Mesothelial cell of epicardium (in vitro differentiated cells): ENCODE measurements at regions not wholly inside any gene's neighbourhood (a gene's known extent, or its start where the extent isn't known, plus 50 kb on each side); places are given as distances from the start of the nearest gene placed in this dataset.
"Not testable (repeated sequence)": the region's sequence is repeated elsewhere in the genome, so short reads cannot be mapped to it uniquely, and the experiment has no call there.

Experiments used
- DNase-seq, 2 experiments: peaks; one replicate each; pipeline ENCODE4 v3.0.0; 2021; ENCODE audit warnings: low spot score in 2 of 2; ENCODE audit not compliant: unreplicated experiment in 2 of 2
- H3K27ac Mint-ChIP-seq: 2 replicates; pipeline ENCODE4 v1.8.0; 2021; ENCODE audit warnings: mixed read lengths
- H3K27me3 Mint-ChIP-seq: 2 replicates; pipeline ENCODE4 v1.8.0; 2021; ENCODE audit warnings: low read depth, mixed read lengths
- H3K36me3 Mint-ChIP-seq: 2 replicates; pipeline ENCODE4 v1.8.0; 2021; ENCODE audit warnings: mixed read lengths
- H3K4me1 Mint-ChIP-seq: 2 replicates; pipeline ENCODE4 v1.8.0; 2021; ENCODE audit warnings: mixed read lengths
- H3K4me3 Mint-ChIP-seq: 2 replicates; pipeline ENCODE4 v1.8.0; 2021; ENCODE audit warnings: mild to moderate bottlenecking, moderate library complexity, mixed read lengths
- H3K9me3 Mint-ChIP-seq: 2 replicates; pipeline ENCODE4 v1.8.0; 2021; ENCODE audit warnings: mixed read lengths
- CTCF ChIP-seq: fragments of 200-600 bp; sonication (generic); IDR thresholded peaks from one replicate; pipeline ENCODE4 v1.5.0; 2021; ENCODE audit warnings: antibody characterized with exemption; ENCODE audit not compliant: unreplicated experiment

- peaks cover 3% of the 10 kb centered on the region for H3K36me3 Mint-ChIP-seq
- no peak for DNase-seq
- H3K27ac Mint-ChIP-seq = no peak overlapping the region
- H3K4me3 Mint-ChIP-seq = no peak overlapping the region
- no peaks in the 10 kb centered on the region for H3K4me1 Mint-ChIP-seq
- no peaks in the 10 kb centered on the region for H3K27me3 Mint-ChIP-seq
- no peak for TF ChIP-seq CTCF
- H3K9me3 Mint-ChIP-seq = peaks cover 23% of the 10 kb centered on the region
These were observed 953.3 kb downstream of the METTL15 start for GRCh38 chr11:29061452-29061851.

GRCh38 chr11:29056487-29056886 lies 948.3 kb downstream of the METTL15 start:
- not testable (repeated sequence) for H3K4me1 Mint-ChIP-seq, H3K4me3 Mint-ChIP-seq, H3K27ac Mint-ChIP-seq, DNase-seq, H3K36me3 Mint-ChIP-seq, H3K27me3 Mint-ChIP-seq
- peaks cover 40% of the 10 kb centered on the region for H3K9me3 Mint-ChIP-seq

- peaks cover 41% of the 10 kb centered on the region for H3K9me3 Mint-ChIP-seq
- H3K27me3 Mint-ChIP-seq = no peaks in the 10 kb centered on the region
These were observed 943.7 kb downstream of the METTL15 start for GRCh38 chr11:29051935-29052334.

GRCh38 chr11:29050962-29051361 lies 942.8 kb downstream of the METTL15 start:
- not testable (repeated sequence) for DNase-seq, H3K36me3 Mint-ChIP-seq, H3K4me1 Mint-ChIP-seq, H3K27ac Mint-ChIP-seq, H3K4me3 Mint-ChIP-seq, H3K27me3 Mint-ChIP-seq
- peaks cover 33% of the 10 kb centered on the region for H3K9me3 Mint-ChIP-seq

More at GRCh38 chr11:29051935-29052334, 943.7 kb downstream of the METTL15 start:
- Mint-ChIP-seq H3K27ac (no peak overlapping the region), H3K36me3 (peaks cover 1% of the 10 kb centered on the region), H3K4me1 (no peaks in the 10 kb centered on the region), H3K4me3 (no peak overlapping the region)
- DNase-seq = no peak
- no peak for TF ChIP-seq CTCF

- no peaks in the 10 kb centered on the region for H3K4me1 Mint-ChIP-seq
- H3K4me3 Mint-ChIP-seq = no peak overlapping the region
- H3K36me3 Mint-ChIP-seq = no peaks in the 10 kb centered on the region
- H3K27ac Mint-ChIP-seq = no peak overlapping the region
- no peak for TF ChIP-seq CTCF
- DNase-seq = no peak
- no peaks in the 10 kb centered on the region for H3K27me3 Mint-ChIP-seq
- peaks cover 23% of the 10 kb centered on the region for H3K9me3 Mint-ChIP-seq
These were observed 932.3 kb downstream of the METTL15 start for GRCh38 chr11:29040489-29040888.

- Mint-ChIP-seq H3K36me3 (peaks cover 7% of the 10 kb centered on the region), H3K4me3 (no peak overlapping the region), H3K4me1 (no peaks in the 10 kb centered on the region), H3K27ac (no peak overlapping the region), H3K9me3 (peaks cover 35% of the 10 kb centered on the region), H3K27me3 (no peaks in the 10 kb centered on the region)
- no peak for DNase-seq
- TF ChIP-seq CTCF = no peak
These were observed 924.4 kb downstream of the METTL15 start for GRCh38 chr11:29032384-29033149.

- H3K27me3 Mint-ChIP-seq = no peaks in the 10 kb centered on the region
- DNase-seq = no peak
- no peak overlapping the region for H3K4me3 Mint-ChIP-seq
- TF ChIP-seq CTCF = no peak
- no peaks in the 10 kb centered on the region for H3K4me1 Mint-ChIP-seq
- peaks cover 42% of the 10 kb centered on the region for H3K9me3 Mint-ChIP-seq
- H3K36me3 Mint-ChIP-seq = peaks cover 7% of the 10 kb centered on the region
- no peak overlapping the region for H3K27ac Mint-ChIP-seq
These were observed 921.3 kb downstream of the METTL15 start for GRCh38 chr11:29029452-29029851.
